Esophagus squamous epithelium (tissue), 4 donors: ENCODE measurements at regions not wholly inside any gene's neighbourhood (a gene's known extent, or its start where the extent isn't known, plus 50 kb on each side); places are given as distances from the start of the nearest gene placed in this dataset.

ENCODE experiments used
- CTCF ChIP-seq, 6 experiments: fragments of 450-650 bp in 4 of 6; fragments of 200-600 bp in 2 of 6; sonication (generic) in 2 of 6; IDR thresholded peaks; one replicate each; pipeline ENCODE4 v1.5.1; 2016 to 2019; ENCODE audit warnings: antibody characterized with exemption in 6 of 6, mild to moderate bottlenecking in 4 of 6, moderate library complexity in 4 of 6
- POLR2A ChIP-seq, 4 donors: fragments of 450-650 bp; IDR thresholded peaks; one replicate each; pipeline ENCODE4 v1.6.1; 2017; ENCODE audit warnings: antibody characterized with exemption in 4 of 4, mild to moderate bottlenecking in 4 of 4, moderate library complexity in 3 of 4

GRCh38 chr7:82549616-82550285 lies 106.2 kb upstream of the CACNA2D1 start:
- TF ChIP-seq CTCF (IDR thresholded peaks at IDR 0.05) (no peak), POLR2A (IDR thresholded peaks at IDR 0.05) (no peak)
